ENCODE measurements at regions not wholly inside any gene's neighbourhood (a gene's known extent, or its start where the extent isn't known, plus 50 kb on each side); places are given as distances from the start of the nearest gene placed in this dataset.
"Not testable (repeated sequence)": the region's sequence is repeated elsewhere in the genome, so short reads cannot be mapped to it uniquely, and the experiment has no call there.

GRCh38 chr13:47892374-47892773, 108.7 kb downstream of the SUCLA2 start:
- DNase-seq (ENCODE audit: low read depth, low spot score), result no peak

DNA sequence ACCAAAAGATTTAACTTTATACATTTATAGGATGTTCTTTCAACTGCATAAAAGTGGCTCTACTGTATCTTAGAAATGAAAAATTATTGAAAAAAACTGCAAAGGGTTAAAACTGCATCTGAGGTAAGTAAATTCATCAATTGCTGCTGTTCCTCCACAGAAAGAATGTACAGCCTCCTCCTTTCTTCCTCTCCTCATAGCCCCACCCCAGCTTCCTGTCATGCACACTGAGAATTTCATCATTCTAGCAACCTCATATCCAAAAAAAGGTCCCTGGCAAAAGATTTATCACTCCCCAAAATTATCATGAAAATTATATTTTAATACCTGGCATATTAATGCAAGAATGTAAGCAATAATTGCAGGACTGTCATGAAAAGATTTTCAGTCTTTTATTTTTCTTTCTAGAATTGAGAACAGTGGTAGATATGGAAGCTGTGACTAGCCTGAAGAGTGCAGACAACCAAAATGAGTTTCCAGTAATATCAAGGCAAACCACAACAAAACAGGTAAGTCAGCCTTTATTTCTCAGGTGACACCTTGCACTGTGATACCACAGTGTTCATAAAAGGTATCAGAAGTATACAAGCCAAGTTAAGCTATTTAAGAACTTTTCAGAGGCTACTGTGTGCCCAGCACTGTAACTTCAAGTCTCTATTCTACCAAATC, 110.8 kb downstream of the SUCLA2 start:
- DNase-seq (ENCODE audit: low read depth, low spot score), result no peak

DNA sequence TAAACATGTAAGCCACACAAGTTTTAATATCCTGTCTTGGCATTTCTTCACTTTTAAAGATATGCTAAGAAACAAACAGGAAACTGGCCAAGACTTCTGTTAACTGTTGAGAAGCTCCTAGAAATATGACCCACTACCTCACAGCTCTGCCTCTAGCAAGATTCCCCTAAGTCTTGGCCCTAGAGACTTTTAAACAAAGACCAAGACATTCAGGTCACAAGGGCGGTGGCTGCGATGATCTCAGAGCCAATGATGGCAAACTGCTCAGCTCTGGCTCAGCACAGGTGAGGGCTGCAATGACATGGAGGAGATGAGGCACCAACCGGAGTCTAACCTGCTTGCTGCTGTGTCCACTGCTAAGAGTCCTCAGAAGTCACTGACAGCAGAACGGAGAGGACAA, 114.8 kb downstream of the SUCLA2 start:
- no peak for DNase-seq (ENCODE audit: low read depth, low spot score)

GRCh38 chr13:47875201-47875600, 125.9 kb downstream of the SUCLA2 start:
- no peak for DNase-seq (ENCODE audit: low read depth, low spot score)

DNA sequence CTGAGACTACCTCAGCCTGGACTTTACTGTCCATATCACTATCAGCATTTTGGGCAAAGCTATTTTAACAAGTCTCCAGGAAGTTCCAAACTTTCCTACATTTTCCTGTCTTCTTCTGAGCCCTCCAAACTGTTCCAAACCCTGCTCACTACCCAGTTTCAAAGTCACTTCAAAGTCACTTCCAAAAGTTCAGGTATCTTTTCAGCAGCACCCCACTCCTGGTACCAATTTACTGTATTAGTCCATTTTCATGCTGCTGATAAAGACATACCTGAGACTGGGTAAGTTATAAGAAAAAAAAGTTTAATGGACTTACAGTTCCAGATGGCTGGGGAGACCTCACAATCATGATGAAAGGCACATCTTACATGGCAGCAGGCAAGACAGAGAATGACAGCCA, 127.1 kb downstream of the SUCLA2 start:
- DNase-seq (ENCODE audit: low read depth, low spot score), result not testable (repeated sequence)

GRCh38 chr13:47873319-47873718, 127.8 kb downstream of the SUCLA2 start:
- DNase-seq (ENCODE audit: low read depth, low spot score), result not testable (repeated sequence)

GRCh38 chr13:47869776-47870175, 131.3 kb downstream of the SUCLA2 start:
- DNase-seq (ENCODE audit: low read depth, low spot score), result no peak

GRCh38 chr13:47865883-47866282, 135.2 kb downstream of the SUCLA2 start:
- DNase-seq (ENCODE audit: low read depth, low spot score), result no peak

GRCh38 chr13:47862841-47863240, 138.2 kb downstream of the SUCLA2 start:
- DNase-seq (ENCODE audit: low read depth, low spot score), result no peak

GRCh38 chr13:47859165-47859564, 141.9 kb downstream of the SUCLA2 start:
- DNase-seq (ENCODE audit: low read depth, low spot score), result no peak

DNA sequence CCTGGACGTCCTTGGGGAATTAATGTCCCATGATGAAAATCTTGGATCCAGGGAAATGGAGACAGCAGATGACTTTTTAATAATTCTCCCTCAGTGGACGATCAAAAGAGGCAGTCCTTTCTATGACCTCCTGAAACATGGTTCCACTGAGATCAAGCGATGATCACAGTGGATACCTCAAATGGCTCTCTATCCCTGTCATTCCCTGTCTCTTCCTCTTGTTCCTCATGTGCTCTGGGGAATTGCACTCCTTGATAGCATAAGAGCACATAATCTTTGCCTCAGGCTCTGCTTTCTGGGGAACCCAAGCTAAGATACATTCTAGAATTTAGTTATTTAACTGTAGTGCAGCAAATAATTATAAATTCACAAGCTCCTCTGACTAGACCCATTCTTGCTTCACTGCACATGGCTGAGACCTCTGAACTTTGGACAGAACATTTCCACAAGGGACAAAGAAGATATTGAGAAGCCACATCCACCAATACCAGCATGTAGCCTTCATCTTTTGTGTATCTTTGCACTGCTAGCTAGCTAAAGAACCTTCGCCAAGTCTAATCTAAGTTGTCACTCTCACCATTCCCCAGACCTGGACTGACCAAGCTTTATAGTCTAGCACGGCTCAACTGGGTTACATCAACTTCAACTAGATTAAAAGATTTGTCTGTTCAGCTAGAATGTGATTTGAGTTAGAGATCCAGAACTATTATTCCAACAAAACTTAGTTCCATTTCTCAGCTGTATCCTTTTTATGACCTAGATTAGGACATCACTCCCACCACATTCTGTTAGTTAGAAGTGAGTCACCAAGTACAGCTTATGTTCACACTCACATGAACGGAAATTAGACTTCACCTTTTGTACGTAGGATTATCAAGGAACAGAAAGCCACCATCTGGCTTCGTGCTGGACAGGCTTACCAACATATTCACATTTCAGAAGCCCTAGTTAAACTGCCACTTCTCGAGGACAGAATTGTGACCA, 142.7 kb downstream of the SUCLA2 start:
- no peak for DNase-seq (ENCODE audit: low read depth, low spot score)

- no peak for DNase-seq (ENCODE audit: low read depth, low spot score)
These were observed 147.8 kb downstream of the SUCLA2 start for GRCh38 chr13:47853236-47853635.

- DNase-seq (ENCODE audit: low read depth, low spot score), result no peak
These were observed 154.2 kb downstream of the SUCLA2 start for GRCh38 chr13:47846886-47847285.

DNA sequence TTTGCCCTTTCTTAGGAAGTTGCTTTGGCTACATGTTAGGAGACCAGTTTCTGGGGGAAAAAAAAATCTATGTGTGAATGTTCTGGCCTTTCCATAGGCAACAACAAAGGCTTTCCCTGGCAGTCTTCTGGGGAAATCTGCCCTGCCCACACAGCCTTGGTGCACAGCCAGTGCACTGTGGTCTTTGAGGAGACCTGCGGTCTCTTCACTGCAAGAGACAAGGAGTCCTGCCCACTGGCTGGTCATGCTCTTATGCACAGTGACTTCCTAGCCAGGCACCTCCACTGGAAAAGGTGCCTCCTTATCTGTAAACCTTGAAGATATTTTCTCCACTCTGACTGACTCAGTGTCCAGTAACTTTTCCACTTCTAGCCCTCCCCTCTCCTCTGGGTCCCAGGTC, 155.1 kb downstream of the SUCLA2 start:
- no peak for DNase-seq (ENCODE audit: low read depth, low spot score)

DNA sequence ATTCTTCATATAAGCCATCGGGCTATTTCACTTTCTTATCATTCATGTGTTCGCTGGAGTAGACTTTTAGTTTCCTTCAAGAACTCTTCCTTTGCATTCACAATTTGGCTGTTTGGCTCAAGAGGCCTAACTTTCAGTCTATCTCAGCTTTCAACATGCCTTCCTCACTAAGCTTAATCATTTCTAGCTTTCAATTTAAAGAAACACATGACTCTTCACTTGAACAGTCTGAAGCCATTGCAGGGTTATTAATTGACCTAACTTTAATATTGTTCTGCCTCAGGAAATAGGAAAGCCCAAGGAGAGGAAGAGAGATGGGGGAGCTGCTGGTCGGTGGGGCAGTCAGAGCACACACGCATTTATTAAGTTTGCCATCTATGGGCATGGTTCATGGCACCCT, 158.1 kb downstream of the SUCLA2 start:
- DNase-seq (ENCODE audit: low read depth, low spot score), result no peak

DNA sequence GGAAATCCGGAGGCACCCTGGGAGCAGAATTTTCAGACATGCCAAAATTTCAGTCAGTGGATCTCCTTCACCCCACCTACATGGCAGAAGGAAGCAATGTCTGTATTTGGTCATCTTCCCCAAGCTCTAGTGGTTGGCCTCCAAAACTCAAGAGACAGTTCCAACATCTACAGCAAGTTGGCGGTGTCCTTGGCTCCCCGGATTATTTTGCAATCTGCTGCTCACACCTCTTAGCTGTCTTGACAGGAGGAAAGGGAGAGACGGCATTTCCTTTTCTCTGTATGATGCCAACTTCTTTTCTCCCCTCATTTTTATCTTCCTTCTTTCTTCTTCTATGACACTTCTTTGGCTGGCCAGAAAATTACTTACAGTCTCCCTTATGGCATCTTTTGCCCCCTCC, 159.9 kb downstream of the SUCLA2 start:
- DNase-seq (ENCODE audit: low read depth, low spot score), result no peak

GRCh38 chr13:47837906-47838305, 163.2 kb downstream of the SUCLA2 start:
- no peak for DNase-seq (ENCODE audit: low read depth, low spot score)

- DNase-seq (ENCODE audit: low read depth, low spot score), result no peak
These were observed 163.8 kb downstream of the SUCLA2 start for GRCh38 chr13:47837104-47837880.

GRCh38 chr13:47835470-47836228, 165.4 kb downstream of the SUCLA2 start:
- DNase-seq (ENCODE audit: low read depth, low spot score), result no peak

GRCh38 chr13:47832458-47832972, 168.6 kb downstream of the SUCLA2 start:
- no peak for DNase-seq (ENCODE audit: low read depth, low spot score)

DNA sequence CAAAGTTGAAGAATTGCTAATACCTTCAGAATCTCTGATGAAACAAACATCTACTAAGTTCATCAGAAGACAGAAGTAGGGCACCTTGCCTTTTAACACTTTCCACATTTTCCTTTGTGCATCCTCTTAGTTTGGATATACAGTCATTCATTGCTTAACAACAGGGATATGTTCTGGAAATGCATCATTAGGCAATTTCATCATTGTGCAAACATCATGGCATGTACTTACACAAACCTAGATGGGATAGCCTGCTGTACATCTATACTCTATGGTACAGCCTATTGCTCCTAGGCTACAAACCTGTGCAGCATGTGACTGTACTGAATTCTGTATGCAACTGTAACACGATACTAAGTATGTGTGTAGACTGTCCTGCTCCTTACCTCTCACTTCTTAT, 169.8 kb downstream of the SUCLA2 start:
- no peak for DNase-seq (ENCODE audit: low read depth, low spot score)

Data from iPS DF 19.7 (cell line).